WERI-Rb-1 (cell line): ENCODE measurements at regions not wholly inside any gene's neighbourhood (a gene's known extent, or its start where the extent isn't known, plus 50 kb on each side); places are given as distances from the start of the nearest gene placed in this dataset.

Experiments
- DNase-seq: peaks from one replicate; pipeline ENCODE4 v3.0.0-alpha.2; 2020
- H3K27ac ChIP-seq: fragments of 250-450 bp; sonication (Bioruptor Pico); 2 replicates; pipeline ENCODE4 v1.5.1; 2020; ENCODE audit warnings: mild to moderate bottlenecking, moderate library complexity
- H3K27me3 ChIP-seq: fragments of 250-450 bp; sonication (Bioruptor Pico); 2 replicates; pipeline ENCODE4 v1.5.1; 2021; ENCODE audit warnings: mild to moderate bottlenecking, low read depth, moderate library complexity; ENCODE audit not compliant: insufficient read depth, severe bottlenecking
- H3K36me3 ChIP-seq: fragments of 250-450 bp; sonication (Bioruptor Pico); 2 replicates; pipeline ENCODE4 v1.5.1; 2020; ENCODE audit warnings: mild to moderate bottlenecking, moderate library complexity
- H3K4me3 ChIP-seq: 2 replicates; pipeline ENCODE4 v1.5.1; 2011; ENCODE audit warnings: low read depth, mild to moderate bottlenecking, control low read depth, low read length
- H3K9me3 ChIP-seq: fragments of 250-450 bp; sonication (Bioruptor Pico); 2 replicates; pipeline ENCODE4 v1.5.1; 2021; ENCODE audit warnings: mild to moderate bottlenecking, moderate library complexity; ENCODE audit not compliant: severe bottlenecking
- CTCF ChIP-seq: IDR thresholded peaks from 2 replicates; pipeline ENCODE4 v1.5.1; 2011; ENCODE audit warnings: low read depth, mild to moderate bottlenecking, control low read depth, inconsistent platforms, low read length

GRCh38 chr20:20946122-20946759 is 159.9 kb downstream of the LINC00237 start:
- Histone ChIP-seq H3K36me3 (no peaks in the 10 kb centered on the region), H3K4me3 (no peak overlapping the region), H3K27me3 (peaks cover 57% of the 10 kb centered on the region), H3K9me3 (no peaks in the 10 kb centered on the region), H3K27ac (no peak overlapping the region)
- no peak for DNase-seq
- no peak for TF ChIP-seq CTCF

GRCh38 chr20:20941468-20941889 is 164.7 kb downstream of the LINC00237 start:
- DNase-seq = no peak
- no peak for TF ChIP-seq CTCF
- H3K27ac ChIP-seq = no peak overlapping the region

GRCh38 chr20:20939006-20939405 is 167.2 kb downstream of the LINC00237 start:
- no peak for TF ChIP-seq CTCF
- peaks cover 69% of the 10 kb centered on the region for H3K27me3 ChIP-seq
- DNase-seq = no peak
- H3K9me3 ChIP-seq = no peaks in the 10 kb centered on the region
- no peaks in the 10 kb centered on the region for H3K36me3 ChIP-seq
- H3K27ac ChIP-seq = no peak overlapping the region
- H3K4me3 ChIP-seq = no peak overlapping the region

More at GRCh38 chr20:20941468-20941889, 164.7 kb downstream of the LINC00237 start:
- Histone ChIP-seq H3K9me3 (no peaks in the 10 kb centered on the region), H3K36me3 (no peaks in the 10 kb centered on the region), H3K27me3 (peaks cover 67% of the 10 kb centered on the region), H3K4me3 (no peak overlapping the region)

- peaks cover 73% of the 10 kb centered on the region for H3K27me3 ChIP-seq
- no peak overlapping the region for H3K4me3 ChIP-seq
- H3K9me3 ChIP-seq = no peaks in the 10 kb centered on the region
- no peaks in the 10 kb centered on the region for H3K36me3 ChIP-seq
- no peak overlapping the region for H3K27ac ChIP-seq
- TF ChIP-seq CTCF = no peak
- DNase-seq = no peak
Observed at GRCh38 chr20:20938599-20938998, 167.6 kb downstream of the LINC00237 start.

- Histone ChIP-seq H3K9me3 (no peaks in the 10 kb centered on the region), H3K27ac (no peak overlapping the region), H3K36me3 (no peaks in the 10 kb centered on the region), H3K27me3 (peaks cover 74% of the 10 kb centered on the region), H3K4me3 (no peak overlapping the region)
- DNase-seq = no peak
- TF ChIP-seq CTCF = no peak
Observed at GRCh38 chr20:20938131-20938530, 168.0 kb downstream of the LINC00237 start.
